ENCODE measurements at regions not wholly inside any gene's neighbourhood (a gene's known extent, or its start where the extent isn't known, plus 50 kb on each side); places are given as distances from the start of the nearest gene placed in this dataset.

DNA sequence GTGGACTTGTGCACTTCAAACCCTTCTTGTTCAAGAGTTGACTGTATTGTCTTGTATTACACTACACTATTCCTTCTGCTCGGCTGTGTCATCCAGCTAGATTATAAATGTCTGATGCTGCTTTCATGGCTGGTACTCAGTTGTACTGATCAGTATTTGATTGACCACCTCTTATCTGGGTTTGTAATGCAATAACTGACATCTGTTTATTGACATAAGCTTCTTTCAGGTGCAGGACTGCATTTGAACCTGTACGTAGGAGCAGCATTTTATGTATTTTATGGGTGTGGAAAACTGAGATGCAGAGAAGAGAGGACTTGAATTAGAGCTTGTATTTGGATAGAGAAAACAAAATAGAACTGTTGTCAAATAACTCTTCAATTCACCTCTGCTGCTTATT, 309.2 kb downstream of the FGF9 start:
- H3K9me3 Mint-ChIP-seq, result no peaks in the 10 kb centered on the region
- H3K4me3 Mint-ChIP-seq, result no peak overlapping the region
- TF ChIP-seq, protein P1, sequence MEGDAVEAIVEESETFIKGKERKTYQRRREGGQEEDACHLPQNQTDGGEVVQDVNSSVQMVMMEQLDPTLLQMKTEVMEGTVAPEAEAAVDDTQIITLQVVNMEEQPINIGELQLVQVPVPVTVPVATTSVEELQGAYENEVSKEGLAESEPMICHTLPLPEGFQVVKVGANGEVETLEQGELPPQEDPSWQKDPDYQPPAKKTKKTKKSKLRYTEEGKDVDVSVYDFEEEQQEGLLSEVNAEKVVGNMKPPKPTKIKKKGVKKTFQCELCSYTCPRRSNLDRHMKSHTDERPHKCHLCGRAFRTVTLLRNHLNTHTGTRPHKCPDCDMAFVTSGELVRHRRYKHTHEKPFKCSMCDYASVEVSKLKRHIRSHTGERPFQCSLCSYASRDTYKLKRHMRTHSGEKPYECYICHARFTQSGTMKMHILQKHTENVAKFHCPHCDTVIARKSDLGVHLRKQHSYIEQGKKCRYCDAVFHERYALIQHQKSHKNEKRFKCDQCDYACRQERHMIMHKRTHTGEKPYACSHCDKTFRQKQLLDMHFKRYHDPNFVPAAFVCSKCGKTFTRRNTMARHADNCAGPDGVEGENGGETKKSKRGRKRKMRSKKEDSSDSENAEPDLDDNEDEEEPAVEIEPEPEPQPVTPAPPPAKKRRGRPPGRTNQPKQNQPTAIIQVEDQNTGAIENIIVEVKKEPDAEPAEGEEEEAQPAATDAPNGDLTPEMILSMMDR (conservative IDR thresholded peaks at IDR 0.05), result no peak
- peaks cover 17% of the 10 kb centered on the region for H3K4me1 Mint-ChIP-seq
- H3K4me3 ChIP-seq (ENCODE audit: low read length), result no peak overlapping the region
- H3K27ac ChIP-seq (ENCODE audit: low read depth, low read length), result no peak overlapping the region
- 89% methylated on average over 2 of the region's 2 CpGs for WGBS, 2 experiments (ENCODE audit: insufficient coverage in 1 of 2, insufficient read length in 1 of 2)
- H3K9ac ChIP-seq (ENCODE audit: extremely low read depth, low read length, poor library complexity, severe bottlenecking), result no peak overlapping the region
- no peaks in the 10 kb centered on the region for H3K27me3 ChIP-seq (ENCODE audit: control insufficient read depth, insufficient read depth, low read length, poor library complexity, severe bottlenecking)
- H3K27me3 Mint-ChIP-seq (ENCODE audit: insufficient read depth), result peaks cover 19% of the 10 kb centered on the region
- no peak overlapping the region for H3K27ac Mint-ChIP-seq
- H3K9me3 ChIP-seq (ENCODE audit: control insufficient read depth, low read length), result no peaks in the 10 kb centered on the region
- H3K36me3 Mint-ChIP-seq (ENCODE audit: low read depth), result no peaks in the 10 kb centered on the region
- H3K36me3 ChIP-seq (ENCODE audit: control insufficient read depth, insufficient read depth, low read length), result no peaks in the 10 kb centered on the region
- no peak for DNase-seq
- peaks cover 4% of the 10 kb centered on the region for H3K4me1 ChIP-seq (ENCODE audit: control insufficient read depth, insufficient read depth, low read length)

- H3K9ac ChIP-seq (ENCODE audit: extremely low read depth, low read length, poor library complexity, severe bottlenecking), result no peak overlapping the region
- 82 to 93% methylated on average over 3 to 4 of the region's 4 CpGs for WGBS, 2 experiments (ENCODE audit: insufficient coverage in 1 of 2, insufficient read length in 1 of 2)
- Mint-ChIP-seq H3K9me3 (no peaks in the 10 kb centered on the region), H3K4me1 (no peaks in the 10 kb centered on the region), H3K36me3 (ENCODE audit: low read depth) (no peaks in the 10 kb centered on the region), H3K27me3 (ENCODE audit: insufficient read depth) (no peaks in the 10 kb centered on the region), H3K27ac (no peak overlapping the region), H3K4me3 (no peak overlapping the region)
- TF ChIP-seq, protein P1 (conservative IDR thresholded peaks at IDR 0.05), result no peak
- H3K4me1 ChIP-seq (ENCODE audit: control insufficient read depth, insufficient read depth, low read length), result no peaks in the 10 kb centered on the region
- H3K36me3 ChIP-seq (ENCODE audit: control insufficient read depth, insufficient read depth, low read length), result no peaks in the 10 kb centered on the region
- no peak overlapping the region for H3K4me3 ChIP-seq (ENCODE audit: low read length)
- no peaks in the 10 kb centered on the region for H3K9me3 ChIP-seq (ENCODE audit: control insufficient read depth, low read length)
- no peak overlapping the region for H3K27ac ChIP-seq (ENCODE audit: low read depth, low read length)
- no peak for DNase-seq
- H3K27me3 ChIP-seq (ENCODE audit: control insufficient read depth, insufficient read depth, low read length, poor library complexity, severe bottlenecking), result no peaks in the 10 kb centered on the region
Observed at GRCh38 chr13:21984156-21984555, 313.3 kb downstream of the FGF9 start.

DNA sequence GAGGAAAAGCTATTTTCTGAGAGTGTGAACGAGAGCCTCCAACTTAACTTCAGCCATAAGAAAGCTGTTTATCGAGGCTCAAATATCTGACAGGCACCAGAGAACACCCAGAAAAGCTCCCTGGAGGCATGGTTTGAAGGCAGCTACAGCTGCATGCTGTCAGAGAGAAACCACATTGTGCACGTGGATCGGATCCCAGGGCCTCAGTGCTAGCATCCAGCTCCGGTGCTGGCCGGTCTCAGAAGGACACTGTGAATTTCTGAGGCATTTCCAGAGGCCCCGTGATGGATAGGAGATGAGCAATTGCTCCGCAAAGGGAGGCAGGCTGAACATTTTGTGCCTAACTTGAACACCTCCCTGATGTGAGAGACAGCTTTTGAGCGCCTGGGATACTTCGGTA, 315.7 kb downstream of the FGF9 start:
- 92 to 94% methylated on average over 9 to 10 of the region's 10 CpGs for WGBS, 2 experiments (ENCODE audit: insufficient coverage in 1 of 2, insufficient read length in 1 of 2)
- no peaks in the 10 kb centered on the region for H3K9me3 ChIP-seq (ENCODE audit: control insufficient read depth, low read length)
- H3K36me3 ChIP-seq (ENCODE audit: control insufficient read depth, insufficient read depth, low read length), result no peaks in the 10 kb centered on the region
- H3K27me3 Mint-ChIP-seq (ENCODE audit: insufficient read depth), result no peaks in the 10 kb centered on the region
- H3K27ac Mint-ChIP-seq, result no peak overlapping the region
- DNase-seq, result no peak
- TF ChIP-seq, protein P1 (conservative IDR thresholded peaks at IDR 0.05), result no peak
- no peaks in the 10 kb centered on the region for H3K27me3 ChIP-seq (ENCODE audit: control insufficient read depth, insufficient read depth, low read length, poor library complexity, severe bottlenecking)
- no peak overlapping the region for H3K4me3 ChIP-seq (ENCODE audit: low read length)
- H3K4me1 Mint-ChIP-seq, result no peaks in the 10 kb centered on the region
- H3K9ac ChIP-seq (ENCODE audit: extremely low read depth, low read length, poor library complexity, severe bottlenecking), result no peak overlapping the region
- H3K4me1 ChIP-seq (ENCODE audit: control insufficient read depth, insufficient read depth, low read length), result no peaks in the 10 kb centered on the region
- no peak overlapping the region for H3K4me3 Mint-ChIP-seq
- H3K27ac ChIP-seq (ENCODE audit: low read depth, low read length), result no peak overlapping the region
- H3K9me3 Mint-ChIP-seq, result no peaks in the 10 kb centered on the region
- no peaks in the 10 kb centered on the region for H3K36me3 Mint-ChIP-seq (ENCODE audit: low read depth)
